ENCODE measurements at regions not wholly inside any gene's neighbourhood (a gene's known extent, or its start where the extent isn't known, plus 50 kb on each side); places are given as distances from the start of the nearest gene placed in this dataset.

DNA sequence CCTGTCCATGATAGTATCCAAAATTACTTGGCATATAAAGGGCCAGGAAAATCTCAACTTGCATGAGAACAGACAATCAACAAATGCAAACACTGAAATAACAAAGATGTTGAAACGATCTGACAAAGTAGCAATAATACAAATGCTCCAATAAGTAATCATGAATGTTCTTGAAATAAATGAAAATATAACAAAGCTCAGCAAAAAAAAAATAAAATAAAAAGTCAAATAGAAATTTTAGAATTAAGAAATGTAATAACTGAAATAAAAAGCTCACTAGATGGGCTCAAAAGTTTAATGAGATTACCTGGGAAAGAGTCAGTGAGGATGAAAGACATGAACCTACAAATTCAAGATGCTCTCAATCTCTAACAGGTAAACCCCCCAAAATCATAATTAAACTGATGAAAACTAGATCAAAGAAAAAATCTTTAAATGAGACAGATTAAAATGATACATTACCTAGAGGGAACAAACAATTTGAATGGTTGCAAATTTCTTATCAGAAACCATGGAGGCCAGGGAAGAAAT, 319.0 kb upstream of the IRX3 start:
- no peak for DNase-seq

DNA sequence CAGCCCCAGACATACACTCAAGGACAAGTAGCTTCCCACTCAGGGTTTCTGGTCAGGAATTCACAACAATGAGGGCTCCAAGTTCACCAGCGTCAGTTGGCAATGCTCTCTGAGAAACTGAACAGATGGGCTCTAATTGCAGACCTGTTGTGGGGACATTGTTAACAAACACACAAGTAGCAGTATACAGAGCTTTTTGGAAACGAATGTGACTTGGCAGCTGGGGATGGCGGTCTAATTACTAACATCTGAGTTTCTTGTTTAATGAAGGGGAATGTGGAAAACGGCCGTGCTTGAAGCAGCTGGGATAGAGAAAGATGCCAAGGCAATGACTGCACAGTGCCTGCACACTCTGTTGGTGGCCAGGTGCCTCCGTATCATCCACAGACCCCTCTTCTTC, 316.1 kb upstream of the IRX3 start:
- DNase-seq, result no peak

DNA sequence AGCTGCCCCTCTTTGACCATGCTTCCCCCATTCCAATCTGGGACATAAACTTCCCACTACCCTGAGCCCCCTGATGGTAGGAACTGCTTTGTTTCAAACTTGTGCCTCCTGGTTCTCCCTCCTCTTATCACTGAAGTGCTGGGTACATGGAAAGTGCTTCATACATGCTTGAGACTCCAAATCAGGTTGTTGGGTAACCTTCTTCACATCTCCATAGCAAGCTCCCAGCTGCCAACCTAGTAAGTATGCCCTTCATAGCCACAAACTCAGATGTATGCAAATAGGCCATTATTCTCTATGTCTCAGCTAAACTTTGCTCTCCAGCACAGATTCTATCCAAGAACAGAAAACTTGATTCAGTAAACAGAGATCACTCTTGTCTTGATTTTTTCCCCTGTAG, 310.6 kb upstream of the IRX3 start:
- no peak for DNase-seq

DNA sequence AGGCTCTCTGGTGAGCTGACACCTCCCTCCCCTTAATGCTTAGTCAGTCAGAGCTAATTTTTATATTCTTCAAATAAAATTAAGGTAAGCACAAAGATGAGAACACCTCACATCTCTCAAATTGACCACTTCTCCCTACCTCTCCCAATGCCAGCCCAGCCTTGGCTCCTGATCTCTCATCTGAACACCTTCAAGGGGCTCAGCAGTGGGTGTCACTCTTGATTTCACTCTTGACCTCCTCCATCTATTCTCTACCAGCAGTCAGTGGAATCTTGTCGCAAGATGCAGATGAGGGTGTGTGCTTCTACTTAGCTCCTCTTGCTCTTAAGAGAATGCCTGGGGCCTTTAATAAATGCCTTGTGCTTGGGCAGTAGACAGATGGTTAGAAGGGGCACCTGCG, 309.0 kb upstream of the IRX3 start:
- DNase-seq, result no peak

DNA sequence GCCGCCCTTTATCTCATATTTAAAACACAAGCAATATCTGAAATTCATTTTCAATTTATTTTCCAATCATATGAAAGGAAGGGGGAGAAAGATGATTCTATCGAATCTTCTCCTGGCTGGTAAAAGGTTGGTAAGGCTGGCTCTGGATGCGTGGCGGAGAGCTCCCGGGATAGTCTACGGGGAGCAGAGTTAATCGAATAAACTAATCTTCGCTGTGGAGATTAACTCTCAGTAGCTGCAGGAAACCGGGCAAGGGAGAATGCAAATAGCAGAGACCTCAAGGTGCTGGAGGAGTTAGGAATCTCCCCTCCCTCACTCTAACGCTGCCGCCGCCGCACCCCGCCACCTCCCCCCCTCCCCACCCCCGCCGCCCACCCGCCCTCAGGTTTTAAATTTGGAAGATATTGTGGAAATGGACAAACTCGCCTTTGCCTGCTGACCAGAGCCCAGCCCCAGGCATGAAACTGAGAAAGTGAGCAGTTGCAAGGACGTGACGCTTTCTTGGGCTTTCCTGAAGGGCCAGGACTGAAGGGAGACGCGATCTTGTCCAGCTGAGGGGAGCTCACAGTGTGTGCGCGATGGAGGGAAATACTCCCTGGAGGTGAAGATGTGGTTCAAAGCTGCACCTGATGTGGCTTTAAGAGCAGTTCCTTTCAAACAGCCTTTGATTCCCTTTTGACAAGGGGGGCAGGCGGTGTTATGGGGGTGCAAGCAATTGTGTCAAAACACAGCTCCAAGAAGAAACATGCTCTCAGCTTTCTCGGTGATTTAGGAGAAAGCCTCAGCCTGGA, 308.2 kb upstream of the IRX3 start:
- no peak for DNase-seq

DNA sequence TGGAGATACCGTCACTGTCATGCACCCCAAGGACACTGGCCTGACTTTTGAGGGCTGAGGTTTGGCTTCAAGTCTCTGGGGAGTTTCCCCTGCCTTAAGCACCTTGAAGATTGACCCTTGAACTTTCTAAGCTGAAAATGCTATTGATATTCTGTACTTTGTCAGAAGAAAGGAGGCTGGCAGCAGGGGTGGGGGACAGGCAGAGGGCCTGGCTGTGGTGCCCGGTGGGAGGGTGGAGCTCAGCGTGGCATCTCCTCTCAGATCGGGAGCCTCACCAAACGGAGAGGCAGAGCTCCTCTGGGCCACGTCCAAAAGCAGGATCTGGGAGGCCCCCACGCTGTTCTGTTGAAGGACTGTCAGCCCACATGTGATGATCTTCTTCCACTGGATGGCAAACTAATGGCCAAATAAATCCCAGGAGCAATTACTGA, 305.2 kb upstream of the IRX3 start:
- DNase-seq, result no peak

DNA sequence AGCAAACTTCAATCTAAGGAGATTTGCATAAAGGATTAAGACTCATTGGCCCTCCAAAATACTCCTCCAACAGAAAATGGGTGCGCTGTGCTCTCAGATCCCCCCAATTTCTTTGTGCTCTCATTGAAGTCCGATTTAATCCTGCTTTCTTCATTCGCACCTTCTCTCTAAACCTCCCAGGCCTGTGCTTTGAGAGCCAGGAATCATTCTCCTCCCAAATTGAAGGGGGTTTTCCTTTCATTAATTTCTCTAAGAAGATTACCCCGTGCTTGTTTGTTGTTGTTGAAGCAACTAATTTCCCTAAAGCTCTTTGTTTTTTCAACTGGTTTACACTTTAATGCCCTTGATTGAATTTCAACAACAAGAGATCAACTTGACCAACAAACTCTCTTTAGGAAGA, 304.2 kb upstream of the IRX3 start:
- DNase-seq, result no peak

DNA sequence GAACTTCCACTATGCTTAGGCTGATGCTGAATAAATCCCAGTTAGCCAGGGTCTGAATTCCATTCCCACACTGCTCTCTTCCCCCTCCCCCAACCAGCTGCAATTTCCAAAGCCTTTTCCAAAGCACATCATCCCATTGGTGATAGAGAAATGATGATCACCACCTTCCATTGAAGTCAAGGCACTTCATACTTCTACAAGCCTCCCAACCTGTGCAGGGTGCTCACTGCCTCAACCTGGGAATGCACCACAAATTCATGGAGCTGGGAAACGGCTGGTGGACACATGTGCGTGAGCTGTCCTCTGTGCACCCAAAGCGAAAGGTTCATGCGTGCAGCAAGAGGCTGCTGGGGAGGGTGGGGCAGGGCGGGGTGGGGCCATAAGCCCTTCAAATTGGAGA, 302.7 kb upstream of the IRX3 start:
- no peak for DNase-seq

DNA sequence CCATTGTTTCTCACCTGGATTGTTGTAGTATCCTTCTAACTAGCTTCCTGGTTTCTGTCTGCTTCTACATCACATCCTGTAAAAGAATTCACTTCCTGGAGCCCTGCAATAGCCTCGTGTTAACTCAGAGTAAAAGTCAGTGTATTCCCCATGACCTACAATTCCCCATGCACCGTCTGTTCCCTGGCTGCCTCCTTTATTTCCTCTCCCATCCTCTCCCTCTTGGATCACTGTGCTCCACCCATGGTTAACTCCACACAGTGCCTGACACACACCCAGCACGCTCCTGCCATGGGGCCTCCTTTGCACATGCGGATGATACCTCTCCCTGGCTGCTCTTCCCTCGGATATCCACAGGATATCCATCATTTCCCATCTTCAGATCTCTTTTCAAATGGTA, 301.4 kb upstream of the IRX3 start:
- DNase-seq, result no peak

DNA sequence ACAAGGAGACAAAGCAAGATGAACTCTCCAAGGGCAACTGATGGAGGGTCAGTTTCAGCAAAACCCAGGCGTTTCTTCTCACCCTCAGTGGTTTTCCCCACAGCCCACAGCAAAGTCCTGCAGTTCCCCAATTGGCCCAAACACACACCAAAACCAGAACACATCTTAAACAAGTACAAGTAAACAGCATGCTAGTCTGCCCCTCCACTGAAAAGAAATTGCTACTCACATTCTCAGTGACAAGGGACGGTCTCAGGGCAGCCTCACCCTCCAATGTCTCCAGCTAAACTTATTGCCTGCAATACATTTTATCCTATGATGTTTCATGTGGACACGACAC, 300.6 kb upstream of the IRX3 start:
- DNase-seq, result no peak

DNA sequence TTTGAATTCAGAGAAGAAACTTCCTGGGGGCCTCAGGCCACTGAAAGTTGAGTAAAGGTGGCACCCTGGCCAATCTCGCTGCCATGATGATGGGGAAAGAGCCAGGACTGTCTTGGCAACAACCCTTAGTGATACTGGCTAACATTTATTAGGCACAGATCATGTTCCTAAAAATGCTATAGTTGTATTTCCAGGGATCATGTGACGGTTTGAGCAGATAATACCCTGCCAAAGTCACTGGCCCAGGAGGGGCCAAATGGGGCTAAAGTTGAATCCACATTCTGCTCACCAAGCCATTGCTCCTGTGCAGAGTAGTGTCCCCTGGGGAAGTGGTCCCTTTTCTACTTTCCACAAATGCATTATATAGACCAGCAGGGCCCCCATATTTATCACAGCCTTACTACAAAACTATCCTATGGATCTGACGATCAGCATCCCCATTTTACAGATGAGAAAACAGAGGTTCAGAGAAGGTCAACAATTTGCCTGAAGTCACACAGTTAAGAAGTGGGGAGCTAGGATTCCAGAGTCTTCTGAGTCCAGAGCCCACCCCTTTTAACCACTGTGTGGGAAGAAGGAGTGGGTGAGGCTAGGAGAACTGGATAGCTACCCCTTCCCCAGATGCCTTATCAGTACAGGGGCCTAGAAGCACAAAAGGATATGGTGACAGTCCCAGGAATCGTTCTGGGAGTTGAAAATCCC, 300.0 kb upstream of the IRX3 start:
- DNase-seq, result no peak

DNA sequence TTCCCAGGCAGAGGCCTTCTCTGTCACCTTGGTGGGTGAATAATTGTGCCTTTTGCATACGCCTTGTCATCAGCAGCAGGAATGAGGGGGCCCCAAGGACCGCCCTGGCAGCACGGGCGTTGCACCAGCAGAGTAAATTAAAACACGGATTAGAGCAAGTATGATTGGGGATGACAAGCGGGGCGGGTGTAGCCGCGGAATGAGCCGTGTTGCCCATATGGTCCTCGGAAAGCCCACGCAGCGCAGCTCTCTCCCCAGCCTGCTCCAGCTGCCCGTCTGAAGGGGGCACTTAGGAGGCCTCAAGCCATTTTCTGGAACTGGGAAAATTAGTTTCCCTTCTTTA, 299.4 kb upstream of the IRX3 start:
- no peak for DNase-seq

DNA sequence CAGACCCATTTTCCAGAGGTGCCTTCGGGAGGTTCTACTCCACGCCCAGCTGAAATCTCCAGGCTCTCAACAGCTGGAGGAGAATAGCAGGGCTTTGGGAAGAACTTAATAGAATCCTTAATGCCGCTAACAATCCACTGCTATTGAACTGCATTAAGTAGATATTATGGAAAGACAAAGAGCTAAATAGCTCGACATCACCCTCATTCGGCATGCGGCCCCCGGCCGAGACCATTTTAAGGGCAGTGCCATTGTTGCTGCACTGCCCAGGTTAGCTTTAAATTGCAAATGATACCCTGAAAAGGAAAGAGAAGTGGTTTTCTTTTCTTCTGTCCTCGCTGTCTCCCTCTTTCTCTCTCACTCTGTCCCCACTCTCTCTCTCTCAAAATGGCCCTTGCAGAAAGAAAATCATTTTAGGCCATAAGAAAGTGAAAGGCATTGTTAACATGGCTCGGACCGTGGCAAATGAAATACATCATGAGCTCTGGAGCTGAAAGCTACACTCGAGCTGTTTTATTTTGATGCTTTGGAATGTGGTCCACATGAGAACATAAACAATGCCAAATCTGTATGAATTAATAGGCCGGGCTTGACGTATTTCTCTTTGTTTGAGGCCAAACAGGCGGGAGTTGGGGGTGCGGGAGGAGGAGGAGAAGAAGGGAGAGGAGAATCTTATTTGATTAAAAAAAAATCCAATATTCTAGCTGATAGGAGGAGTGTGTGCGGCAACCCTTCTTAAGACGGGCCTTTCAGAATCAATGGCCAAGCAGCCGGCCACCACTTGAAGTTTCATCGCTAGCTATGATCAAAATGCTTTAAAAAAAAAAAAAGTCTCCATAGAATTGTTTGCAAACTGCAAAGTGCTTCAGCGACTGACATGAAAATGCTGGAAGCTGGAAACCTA, 298.8 kb upstream of the IRX3 start:
- no peak for DNase-seq

DNA sequence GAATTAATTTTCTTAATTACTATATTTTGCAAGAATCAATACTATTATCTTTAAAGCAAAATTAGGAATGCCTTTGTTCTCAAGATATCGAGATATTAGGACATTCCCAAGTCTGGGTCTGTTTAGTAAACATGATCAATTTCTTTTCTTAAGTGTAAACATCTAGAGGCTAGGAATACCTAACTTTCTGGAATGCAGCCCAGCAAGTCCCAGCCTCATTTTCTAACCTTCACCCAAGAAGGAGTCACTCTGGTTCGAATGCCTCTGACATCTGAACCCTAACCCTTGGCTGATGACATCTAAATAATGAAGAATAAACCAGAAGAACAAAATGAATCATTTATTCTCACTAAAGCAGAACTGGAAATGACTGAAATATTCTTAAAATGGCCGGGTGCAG, 297.5 kb upstream of the IRX3 start:
- no peak for DNase-seq

DNA sequence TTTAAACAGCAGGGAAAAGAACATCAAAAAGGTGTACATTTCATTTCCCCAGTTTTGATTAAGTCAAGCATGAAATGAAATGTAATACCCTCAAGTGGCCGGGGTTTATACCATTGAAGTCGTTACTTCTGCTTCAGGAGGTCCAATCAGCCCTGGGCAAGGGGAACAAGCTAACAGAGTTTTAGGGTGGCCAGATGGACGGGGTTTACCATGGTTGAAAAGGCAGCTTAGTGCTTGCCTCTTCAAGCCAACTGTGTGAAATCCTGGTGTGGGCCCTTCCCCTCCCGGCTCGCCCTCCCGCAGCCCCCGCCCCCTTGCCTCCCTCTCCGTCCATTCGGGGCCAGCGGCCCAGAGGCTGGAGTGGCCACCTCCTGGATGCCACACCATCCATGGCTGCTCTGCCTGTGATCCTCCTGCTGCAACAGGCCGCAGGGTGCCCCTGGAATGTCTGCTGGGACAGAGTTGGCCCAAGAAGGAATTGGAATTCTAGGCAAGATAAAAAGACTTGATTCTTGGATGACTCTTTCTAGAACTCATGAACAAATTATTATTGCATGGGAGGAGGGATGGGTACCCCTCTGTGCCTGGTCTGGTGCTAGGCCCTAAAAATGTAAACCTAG, 296.2 kb upstream of the IRX3 start:
- DNase-seq, result no peak

DNA sequence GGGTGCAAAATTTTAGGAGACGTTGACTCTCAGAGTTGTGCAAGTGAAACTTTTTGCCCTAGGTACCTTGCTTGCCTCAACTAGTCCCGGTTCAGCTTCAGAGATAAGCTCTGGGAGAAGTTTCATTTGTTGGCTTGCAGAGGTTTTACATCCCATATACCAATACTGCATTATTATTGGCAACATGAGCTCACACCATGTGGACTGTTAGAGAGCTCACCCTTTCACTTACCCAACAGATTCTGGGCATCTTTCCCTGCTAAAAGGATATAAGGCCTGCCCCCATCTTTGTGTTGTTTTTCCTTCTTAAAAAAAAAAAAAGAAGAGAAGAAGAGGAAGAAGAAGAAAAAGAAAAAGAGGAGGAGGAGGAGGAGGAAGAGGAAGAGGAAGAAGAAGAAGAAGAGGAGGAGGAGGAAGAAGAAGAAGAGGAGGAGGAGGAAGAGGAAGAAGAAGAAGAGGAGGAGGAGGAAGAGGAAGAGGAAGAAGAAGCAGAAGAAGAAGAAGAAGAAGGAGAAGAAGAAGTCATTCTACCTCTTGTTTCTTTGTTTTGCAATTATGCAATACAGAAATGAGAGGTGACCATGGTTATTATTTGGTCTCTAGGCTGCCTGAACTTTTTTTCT, 292.6 kb upstream of the IRX3 start:
- DNase-seq, result no peak

DNA sequence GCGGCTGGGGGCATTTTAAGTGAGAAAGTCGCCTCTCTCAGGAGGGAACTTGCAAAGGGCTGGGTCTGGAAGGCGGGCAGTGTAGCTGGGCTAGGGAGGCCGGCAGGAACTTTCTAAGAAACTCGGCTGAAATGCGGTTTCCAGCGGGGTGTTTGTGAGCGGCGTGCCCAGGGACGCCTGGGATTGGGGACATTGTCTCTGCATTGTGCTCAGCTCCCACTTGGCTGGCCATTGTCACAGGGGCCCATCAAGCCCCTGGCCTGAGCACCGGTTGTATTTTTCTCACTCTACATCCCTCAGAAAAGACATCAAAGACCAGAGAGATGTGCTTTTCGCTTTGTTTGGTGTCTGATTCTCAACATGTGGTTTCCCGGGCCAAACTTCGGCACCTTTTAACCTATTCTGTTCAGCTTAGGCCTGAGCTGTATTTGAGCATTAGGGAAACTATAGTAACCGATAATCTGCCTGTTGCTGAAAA, 291.1 kb upstream of the IRX3 start:
- DNase-seq, result no peak

DNA sequence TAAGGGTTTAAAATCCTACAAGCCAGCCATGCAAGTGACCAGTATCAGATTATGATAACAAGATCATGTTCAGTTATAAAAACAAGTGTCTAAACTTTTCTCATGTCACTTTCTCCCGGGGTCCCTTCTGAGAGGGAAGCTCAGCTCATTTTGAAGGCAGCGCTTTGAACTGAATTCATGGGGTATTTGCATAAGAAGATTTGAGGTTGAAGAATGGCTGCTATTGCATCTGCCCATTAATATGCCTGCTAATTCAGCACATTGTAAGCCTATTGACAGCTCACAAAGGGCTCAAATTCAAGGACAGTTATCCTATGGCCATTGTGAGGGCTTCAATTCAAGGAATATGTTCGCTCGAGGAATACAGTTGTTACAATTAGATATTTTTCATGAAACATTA, 290.2 kb upstream of the IRX3 start:
- DNase-seq, result no peak

DNA sequence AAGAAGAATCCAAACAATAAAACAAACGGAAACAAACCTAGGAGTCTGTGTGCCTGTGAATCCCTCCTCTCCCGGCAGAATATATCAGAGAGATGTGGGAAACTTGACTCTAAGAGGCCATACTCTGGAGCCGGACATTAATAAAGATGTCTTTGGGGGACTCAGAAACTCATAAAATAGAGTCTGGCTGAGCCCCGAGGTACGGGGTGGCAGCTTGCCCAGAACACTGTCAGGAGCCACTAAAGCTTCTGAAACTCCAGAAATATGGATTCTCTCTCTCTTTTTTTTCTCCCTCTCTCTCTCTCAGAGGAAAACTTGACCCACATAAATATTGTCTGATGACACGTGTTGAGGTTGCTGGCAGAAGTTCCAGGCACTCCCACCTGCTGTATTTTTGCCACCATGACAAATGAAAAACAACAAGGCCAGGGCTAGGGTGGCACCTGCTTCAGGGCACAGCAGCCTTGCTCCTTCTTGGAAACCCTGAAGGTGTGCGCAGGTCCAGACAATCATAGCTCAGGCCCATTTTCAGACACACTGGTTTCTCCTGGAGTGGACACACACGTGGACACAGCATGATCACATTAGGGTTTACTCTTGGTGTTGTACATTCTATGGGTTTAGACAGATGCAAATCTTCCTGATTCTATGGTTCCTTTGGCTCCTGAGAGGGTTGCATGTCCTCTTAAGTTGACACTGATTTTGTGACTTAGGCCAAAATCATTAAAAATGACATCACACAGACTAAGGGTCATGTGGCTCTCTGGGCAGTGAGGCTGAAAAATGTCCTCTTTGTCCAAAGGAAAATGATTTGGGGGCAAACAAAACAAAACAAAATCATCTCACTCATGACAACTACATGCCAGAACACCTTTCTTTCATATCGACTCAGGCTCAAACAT, 282.6 kb upstream of the IRX3 start:
- DNase-seq, result no peak

DNA sequence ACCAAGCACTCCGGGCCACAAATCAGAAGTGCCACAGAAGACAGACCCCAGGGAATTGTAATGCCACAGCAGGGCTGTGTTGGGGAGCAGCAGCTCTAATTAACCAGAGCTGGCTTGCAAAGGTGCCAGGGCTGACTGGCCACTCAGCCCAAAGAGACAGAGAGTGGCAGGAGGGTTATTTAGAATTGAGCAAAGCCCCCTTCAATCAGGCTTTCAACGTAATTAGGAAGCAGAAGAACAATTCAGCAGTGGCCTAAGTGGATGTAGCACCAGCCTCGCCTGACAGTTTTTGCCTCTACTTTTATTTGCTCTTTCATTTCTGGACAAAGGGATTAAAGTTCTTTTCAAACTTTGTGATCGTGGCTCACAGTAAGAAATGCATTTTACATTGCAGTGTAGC, 278.3 kb upstream of the IRX3 start:
- no peak for DNase-seq

DNA sequence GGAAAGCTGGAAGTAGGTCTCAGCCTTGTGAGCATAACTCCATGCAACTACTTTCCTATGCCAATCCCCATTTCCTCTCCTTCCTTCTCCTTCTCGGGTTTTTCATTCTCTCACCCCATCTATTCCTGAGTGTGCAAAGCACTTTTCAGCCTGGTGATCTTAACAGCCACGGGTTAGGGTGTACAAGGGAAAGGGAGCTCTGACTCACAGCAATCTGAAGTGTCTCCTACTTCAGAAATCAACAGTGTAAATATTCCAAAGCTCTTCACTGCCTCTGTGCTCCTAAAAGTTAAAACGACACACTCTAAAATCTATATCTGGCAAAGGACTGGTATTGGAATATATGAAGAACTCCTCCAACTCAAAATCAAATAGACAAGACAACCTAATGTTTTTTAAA, 268.0 kb upstream of the IRX3 start:
- DNase-seq, result no peak

DNA sequence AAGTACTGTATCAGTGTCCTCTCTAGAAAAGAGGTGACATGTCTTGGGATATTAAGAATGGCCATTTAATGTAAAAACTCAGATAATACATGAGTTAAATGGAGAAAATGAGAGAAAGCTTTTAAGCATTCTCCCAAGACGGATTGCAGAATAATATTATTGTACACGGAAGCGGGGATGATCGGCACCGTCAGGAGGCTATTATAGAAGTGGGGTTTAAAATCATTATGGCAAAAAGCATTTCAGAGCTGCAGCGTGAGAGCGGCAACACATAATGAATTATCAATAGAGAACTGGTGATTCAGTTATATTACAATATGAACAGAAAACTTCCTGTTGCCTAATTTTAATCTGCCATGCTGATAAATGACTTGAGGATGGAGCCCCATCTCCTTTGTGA, 261.7 kb upstream of the IRX3 start:
- DNase-seq, result no peak
